H1 (cell line): ENCODE measurements at regions not wholly inside any gene's neighbourhood (a gene's known extent, or its start where the extent isn't known, plus 50 kb on each side); places are given as distances from the start of the nearest gene placed in this dataset.

Source experiments
- ASH2L ChIP-seq: fragments of 200-600, 300-600 bp; sonication (generic); IDR thresholded peaks from one replicate; pipeline ENCODE4 v1.7.1; 2017; ENCODE audit warnings: low read length
- MAFK ChIP-seq: IDR thresholded peaks from 2 replicates; pipeline ENCODE4 v1.6.1; 2012; ENCODE audit warnings: low read depth, mild to moderate bottlenecking, improper control_type of control experiment, low read length
- NANOG ChIP-seq: IDR thresholded peaks from 2 replicates; pipeline ENCODE4 v1.6.1; 2011; ENCODE audit warnings: low read length, low read depth, mild to moderate bottlenecking, inconsistent platforms; ENCODE audit not compliant: insufficient read depth, poor library complexity, severe bottlenecking
- SP2 ChIP-seq: IDR thresholded peaks from 2 replicates; pipeline ENCODE4 v1.6.1; 2012; ENCODE audit warnings: mild to moderate bottlenecking, low read length, inconsistent platforms

GRCh38 chr11:127445476-127445875, 444.9 kb upstream of the KIRREL3 start (continued):
- no peak for TF ChIP-seq NANOG
- TF ChIP-seq SP2, result no peak
- no peak for TF ChIP-seq ASH2L
- TF ChIP-seq MAFK, result no peak
